ENCODE measurements at regions not wholly inside any gene's neighbourhood (a gene's known extent, or its start where the extent isn't known, plus 50 kb on each side); places are given as distances from the start of the nearest gene placed in this dataset.

DNA sequence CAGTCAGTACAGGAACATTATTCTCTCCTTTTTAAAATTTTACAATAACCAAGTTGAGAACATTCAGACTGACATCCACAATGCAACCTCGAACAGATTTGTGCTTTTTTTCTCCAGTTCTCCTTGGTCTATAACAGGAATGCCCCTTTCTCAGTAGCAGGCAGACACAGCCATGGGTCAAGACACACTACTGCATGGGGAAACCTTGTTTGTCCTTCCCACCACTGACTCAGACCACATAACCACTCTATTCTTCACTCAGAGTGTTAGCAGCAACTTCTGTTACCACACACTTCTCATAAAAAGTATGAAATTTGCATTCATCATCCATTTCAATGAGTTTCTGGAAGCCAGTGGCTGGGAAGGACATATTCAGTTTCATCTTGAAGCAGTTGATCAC is 421.7 kb downstream of the ADRA2A start:
- DNase-seq: no peak

DNA sequence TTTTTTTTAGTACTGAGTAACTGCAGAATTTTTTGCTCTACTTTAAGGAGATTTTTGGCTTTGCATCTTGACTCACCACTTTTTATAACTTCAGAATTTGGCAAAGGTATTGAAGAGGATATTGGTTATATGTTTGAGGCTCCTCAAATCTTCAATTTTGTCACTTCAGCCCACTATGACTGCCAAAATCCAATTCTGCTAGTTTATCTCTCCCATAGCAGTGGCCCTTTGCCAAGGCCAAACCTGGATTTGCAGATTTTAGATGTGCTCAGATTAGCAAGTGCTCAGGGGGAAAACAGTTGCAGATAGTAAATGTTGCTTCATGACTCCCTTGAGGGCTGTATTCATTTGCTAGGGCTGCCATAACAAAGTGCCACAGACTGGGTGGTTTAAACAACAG is 427.5 kb downstream of the ADRA2A start:
- DNase-seq: no peak

DNA sequence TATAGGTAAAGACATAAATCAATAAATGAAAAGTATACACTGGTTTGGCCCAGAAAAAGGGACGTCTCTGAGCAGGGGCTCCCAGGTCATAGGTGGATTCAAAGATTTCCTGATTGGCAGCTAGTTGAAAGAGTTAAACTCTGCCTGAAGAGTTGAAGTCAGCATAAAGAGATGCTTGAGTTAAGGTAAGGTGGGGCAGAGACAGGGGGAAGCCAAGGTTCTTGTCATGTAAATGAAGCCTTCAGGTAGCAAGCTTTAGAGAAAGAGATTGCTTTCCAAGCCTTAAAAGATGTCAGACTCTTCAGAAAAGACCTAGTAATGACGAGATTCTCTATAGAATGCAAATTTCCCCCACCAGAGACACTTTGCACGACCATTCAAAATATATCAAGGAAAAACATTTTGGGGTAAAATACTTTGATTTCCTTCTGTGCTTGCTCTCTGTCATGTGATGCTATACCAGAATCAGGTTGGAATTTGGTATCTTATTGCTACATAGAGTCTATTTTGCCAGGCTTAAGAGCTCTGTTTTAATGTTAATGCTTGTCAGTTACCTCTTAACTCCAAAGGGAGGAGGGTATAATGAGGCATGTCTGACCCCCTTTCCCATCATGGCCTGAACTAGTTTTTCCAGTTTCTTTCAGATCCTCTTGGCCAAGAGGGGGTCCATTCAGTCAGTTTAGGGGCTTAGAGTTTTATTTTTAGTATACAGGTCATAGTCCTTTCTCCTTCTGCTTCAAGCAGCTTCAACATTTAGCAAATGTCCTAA is 429.6 kb downstream of the ADRA2A start:
- no peak for DNase-seq

DNA sequence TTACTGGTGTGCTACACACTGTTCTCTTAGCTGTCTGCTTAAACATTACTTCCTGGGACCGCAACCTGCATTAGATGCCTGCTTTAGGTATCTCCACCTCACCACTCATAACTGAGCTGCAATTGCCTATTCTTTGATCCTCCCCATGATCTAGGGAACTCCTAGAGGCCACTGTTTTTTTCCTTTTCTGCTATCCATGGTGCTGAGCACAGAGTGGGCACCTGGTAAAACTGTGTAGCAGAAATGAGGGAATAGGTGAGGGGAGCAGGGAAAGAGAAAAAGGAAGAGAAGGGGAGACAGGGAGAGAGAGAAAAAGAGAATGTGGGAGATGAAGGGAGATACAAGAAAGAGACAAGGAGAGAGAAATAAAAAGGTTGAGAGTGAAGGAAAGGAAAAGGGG is 434.9 kb downstream of the ADRA2A start:
- DNase-seq: no peak

DNA sequence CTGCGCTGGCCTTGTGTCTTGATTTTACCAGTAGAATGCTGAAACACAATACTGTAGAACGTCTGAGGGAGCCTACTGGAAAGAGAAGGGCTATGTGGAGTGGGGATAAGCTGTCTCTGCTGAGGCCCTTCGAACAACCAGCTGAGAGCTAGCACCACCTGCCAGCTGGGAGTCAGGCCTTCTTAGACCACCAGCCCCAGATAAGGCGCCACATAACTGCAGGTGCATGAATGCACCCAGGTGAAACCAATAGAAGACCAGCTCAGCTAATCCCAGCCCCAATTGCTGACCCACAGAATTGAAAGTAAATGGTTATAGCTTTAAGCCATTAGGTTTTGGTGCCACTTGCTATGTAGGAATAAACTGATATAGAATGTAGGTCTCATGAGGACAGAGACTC is 438.4 kb downstream of the ADRA2A start:
- DNase-seq: no peak

DNA sequence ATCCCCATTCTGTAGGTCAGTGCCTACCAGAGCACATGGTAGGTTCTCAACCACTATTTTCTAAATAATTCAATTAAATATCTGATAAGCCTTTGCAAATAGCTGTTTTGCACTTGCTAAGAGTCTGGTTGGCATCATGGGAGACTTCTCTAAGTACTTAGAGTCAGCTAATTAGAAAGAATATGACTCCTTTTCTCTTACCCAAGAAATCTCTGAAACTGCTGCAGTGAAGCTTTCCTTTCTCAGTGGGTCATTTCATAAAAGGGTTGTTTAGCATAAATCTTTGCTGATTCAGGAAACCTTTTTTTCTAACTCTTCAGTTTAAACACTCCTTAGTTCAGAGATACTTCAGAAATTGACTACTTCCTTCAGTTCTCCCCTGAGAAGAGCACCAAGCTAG is 438.9 kb downstream of the ADRA2A start:
- no peak for DNase-seq

DNA sequence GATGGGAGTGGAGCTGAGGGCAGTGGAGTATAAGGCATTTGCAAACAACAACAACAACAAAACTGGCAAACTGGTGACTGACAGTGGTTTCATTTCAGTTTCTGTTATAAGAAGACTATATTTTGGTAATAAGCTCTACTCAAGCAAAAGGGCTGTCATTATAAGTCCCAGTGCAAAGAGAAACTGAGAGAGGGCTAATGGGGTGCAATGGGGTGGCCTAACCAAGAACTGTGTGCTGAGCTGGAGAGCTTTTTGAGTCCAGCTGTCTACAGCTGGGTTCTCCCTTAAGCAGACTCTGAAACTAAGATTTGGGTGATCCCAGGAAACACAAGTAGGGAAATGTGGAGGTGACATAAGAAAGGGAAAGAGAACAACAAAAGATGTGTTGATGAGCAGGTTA is 439.3 kb downstream of the ADRA2A start:
- no peak for DNase-seq

DNA sequence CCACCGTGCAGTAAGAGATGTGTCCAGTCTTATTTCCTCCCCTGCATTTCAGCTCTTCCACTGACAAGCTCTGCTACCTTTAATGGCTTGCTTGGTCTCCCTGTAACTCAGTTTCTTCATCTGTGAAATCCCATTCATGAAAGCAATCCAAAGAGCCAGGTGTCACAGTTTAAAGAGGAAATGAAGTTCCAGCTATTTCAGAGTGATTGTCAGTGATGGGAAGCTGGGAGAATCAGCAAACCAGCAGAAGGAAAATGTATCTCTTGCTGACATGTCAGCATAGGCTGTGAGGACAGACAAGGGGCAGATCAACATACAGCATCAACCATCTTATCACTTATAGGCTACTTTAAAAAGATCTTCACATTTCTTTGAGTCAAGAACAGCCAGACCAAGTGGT is 445.3 kb downstream of the ADRA2A start:
- no peak for DNase-seq

DNA sequence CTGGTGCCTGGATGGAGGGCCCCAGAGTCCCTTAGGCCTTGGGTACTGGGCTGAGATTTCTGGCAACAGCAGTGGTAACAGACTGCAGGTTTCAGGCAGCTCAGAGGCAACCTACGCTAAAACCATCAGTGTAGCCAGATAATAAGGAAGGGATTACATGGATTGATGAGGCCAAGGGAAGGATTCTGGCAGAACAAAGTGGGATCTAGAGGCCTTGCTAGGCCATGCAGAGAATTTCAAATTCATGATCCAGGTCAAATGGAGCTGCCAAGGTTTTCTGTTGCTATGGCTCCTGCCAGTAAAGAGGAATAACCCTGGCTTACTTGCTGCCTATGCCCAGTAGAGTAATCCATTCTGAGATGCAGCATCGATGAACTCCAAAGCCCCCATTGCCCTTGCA is 445.7 kb downstream of the ADRA2A start:
- no peak for DNase-seq

DNA sequence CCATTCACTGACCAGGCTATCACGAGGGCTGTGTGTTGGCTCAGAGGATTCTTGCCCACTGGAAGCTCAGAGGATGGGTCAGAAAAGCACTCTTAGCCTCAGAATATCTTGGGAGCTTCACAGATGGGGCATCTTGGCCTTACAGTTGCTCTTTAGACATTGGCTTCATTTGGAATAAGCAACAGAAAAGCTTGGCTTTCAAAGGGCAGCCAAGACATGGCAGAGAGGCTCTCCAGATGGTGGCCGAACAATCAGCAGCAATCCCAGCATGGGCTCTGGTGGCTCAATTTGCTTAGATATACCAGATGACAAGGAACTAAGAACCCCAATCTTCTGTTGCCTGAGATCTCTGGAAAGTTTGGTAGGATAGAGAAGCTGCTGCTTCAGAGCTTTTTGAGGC is 446.2 kb downstream of the ADRA2A start:
- DNase-seq: no peak

DNA sequence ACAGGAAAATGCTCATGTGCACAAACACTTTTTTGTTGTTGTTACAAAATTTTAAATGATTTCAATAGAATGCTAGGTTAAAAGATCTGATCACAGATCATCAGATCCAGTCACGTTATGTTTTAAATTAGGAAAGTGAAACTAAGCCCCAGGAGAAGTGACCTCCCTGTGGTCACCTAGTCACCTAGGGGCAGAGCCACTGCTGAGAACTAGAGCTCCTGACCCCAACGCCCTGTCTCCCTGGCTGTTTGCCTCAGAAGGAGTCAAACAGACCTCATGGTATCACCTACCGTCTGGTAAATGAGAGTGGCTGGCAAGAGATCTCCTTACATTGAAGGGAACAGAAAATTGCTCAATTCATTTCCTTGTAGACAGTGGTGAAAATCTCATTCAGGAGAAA is 447.3 kb downstream of the ADRA2A start:
- DNase-seq: no peak

DNA sequence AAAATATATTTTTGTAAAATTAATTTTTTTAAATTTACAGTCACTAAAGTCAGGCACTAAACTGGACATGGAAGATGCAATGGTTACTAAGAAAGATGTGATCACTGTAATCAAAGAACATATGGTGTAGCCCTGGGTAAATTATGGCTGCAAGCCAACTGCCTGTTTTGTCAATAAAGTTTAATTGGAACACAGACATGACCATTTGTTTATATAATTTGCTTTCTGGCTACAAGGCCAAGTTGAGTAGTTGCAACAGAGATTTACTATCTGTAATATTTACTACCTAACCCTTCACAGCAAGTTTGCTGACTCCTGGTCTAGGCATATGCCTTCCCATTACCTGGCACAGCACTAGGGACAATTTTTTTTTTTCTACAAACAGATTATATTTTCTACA is 448.9 kb downstream of the ADRA2A start:
- no peak for DNase-seq

DNA sequence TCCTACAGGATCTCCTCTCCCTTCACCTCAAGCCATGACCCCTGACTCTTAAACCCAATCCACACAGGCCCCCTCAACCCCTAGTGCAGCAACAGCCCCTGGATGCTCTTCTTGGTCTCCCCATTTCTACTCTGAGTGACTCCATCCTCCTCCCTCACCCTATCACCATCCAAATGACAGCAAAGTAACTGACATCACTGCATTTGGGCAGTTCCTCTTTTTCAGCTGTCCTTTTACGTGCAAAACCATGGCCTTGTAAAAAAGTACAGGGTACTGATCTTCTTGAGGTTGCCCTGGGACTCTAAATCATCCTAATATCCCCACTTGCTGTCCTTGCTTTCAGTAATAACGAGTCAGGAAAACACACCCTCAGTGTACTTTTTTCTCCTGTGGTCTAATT is 454.9 kb downstream of the ADRA2A start:
- DNase-seq: no peak

DNA sequence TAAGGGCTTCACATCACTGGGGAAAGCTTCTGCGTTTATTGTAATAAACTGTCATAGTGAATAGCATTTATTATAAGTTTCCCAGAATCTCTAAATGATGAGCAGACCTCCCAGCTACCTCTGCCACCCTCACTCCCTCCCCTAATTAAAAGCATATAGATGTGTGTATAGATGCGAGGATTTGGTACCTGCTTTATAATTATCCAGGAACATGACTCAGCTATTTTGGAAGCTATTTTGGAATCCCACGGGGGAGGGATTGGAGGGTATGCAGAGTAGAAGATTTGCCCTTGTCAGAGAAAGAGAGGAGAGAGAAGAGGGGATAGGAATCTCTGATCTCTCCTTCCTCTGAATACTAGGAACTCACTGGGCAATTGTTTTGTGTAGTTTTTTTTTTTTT is 455.3 kb downstream of the ADRA2A start:
- DNase-seq: no peak

DNA sequence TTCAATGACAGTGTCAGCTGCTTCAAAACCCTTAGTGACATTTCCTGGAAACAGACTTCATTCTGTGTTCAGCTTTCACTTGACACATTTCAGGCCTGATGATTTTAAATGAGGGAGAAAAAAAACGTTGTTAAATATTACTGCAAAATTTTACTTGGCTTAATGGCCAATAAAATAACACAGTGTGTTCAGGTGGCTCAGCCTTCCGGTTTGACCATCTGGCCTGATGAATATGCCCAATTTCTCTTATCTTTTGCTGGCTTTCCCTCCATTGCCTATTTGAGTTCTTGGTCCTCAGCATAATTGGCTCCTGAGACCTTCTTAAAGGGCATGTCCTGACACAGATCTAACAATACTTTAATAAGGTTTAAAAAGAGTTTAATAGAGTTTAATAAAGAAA is 462.4 kb downstream of the ADRA2A start:
- DNase-seq: no peak

DNA sequence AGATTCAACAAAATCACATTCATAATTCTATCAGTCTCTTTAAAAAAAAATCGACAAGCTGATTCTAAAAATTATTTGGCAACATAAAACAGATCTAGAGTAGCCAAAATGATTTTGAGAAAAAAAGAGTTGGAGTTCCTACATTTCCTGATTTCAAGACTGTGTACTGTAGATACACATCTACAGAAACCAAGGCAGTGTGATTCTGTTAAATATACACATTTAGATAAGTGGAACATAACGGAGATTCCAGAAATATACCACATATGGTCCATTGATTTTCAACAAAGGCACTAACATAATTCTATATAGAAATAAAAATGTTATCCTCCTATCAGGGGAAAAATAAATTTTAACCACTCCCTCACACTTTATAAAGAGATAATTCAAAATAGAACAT is 467.0 kb downstream of the ADRA2A start:
- DNase-seq: no peak

DNA sequence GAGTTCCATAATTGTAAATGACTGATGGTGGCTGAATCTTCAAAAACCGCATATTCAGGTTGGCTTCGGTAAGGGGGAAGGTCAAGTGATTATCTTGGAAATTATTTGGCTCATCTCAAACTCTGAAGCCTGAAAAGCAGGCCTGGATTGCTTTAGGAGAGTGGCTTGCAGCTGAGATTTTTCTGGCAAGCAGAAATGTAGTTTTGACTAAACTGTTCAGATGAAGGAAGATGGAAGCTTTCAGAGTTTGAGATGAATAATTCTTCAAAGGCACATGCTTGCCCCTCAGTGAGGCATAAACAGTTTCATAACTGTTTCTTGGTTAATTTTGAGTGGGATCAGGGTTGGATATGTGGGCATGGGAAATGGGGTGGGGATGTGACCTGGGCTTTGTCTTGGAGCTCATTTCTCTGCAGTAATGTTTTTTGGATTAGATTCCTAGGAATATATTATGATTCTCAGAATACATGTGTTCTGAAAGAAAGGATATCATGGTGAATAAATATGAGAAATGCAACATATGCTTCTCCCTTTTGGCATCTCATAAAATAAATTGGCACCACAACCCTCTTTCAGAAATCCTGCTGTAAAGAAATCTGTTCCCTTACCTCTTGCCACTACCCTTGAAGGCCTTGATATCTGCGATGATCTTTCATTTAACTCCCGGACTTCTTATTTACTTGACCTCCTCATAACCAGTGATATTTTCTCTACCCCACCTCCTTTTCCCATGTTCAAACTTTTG is 469.2 kb downstream of the ADRA2A start:
- DNase-seq: no peak

DNA sequence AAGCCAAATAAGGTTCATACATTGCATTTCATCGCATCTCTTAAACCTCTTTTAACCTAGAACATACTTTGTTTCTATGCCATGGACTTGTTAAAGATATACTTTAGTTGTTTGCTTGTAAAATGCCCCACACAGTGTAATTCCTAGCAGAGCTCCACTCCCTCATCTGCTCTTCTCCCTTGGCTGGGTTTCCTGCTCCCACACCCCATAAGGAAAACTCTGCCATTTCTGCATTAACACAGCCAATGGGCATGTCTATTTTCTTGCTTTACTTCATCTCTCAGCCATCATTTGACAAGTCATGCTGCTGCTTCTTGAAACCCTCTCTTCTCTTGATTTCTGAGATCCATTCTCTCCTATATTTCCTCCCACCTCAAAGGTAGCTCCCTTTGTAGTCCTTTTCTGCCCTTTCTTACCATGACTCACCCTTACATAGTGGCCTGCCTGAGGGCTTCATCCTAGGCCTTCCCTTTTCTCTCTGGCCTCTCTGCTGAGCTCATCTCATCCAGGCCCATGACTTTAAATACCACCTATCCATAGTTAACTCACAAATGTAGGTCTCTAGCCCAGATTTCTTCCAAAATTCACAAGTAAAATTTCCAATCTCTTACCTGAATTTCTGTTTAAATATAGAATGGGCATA is 471.4 kb downstream of the ADRA2A start:
- DNase-seq: no peak

DNA sequence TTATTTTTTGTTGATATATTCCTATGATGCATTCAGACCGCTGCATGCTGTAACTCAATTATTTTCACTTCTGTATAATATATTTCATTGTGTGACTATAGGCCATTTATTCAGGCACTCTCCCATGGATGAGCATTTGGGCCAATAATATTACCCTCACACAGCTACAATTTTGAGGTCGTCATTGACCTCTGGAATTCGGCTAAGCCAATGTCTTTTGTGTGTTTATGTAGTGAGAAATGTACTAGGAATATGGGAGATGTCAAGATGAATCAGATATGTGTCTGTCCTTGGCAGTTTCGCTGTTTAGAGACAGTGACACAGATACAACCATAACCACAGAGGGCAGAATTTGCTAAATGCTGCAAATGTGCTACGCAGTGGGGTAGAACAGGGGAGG is 474.2 kb downstream of the ADRA2A start:
- no peak for DNase-seq

DNA sequence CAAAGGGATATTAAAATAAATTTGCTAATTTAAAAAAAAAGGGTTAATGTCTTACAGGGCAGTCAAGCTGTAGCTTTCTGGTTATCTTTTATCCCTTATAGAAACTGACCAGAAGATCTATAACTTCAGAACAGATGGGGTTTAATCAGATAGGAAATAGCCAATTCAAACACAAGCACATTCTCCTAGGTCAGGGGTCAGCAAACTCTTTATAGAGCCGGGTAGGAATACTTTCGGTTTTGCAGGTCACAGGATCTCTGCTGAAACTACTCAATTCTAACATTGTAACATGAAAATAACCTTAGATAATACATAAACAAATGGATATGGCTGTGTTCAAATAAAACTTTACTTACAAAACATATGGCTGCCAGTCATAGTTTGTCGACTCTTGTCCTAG is 479.8 kb downstream of the ADRA2A start:
- DNase-seq: no peak

DNA sequence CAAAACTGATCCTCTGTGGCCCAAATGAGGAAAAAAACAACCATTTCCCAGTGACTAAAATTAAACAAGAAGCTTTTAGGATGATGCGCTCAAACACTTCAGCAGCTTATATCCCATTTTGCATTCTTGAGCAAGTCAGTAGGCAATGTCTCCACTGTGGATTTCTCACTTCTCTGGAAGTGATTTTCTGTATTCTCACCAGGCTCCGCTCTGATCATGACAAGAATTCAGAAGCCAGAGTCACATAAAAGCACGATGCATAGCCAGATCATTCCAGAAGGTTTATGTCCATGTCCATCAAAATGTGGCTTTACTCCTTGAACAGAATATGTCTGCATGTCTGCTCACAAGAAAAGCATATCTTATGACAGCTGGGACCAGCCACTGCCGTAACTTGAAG is 481.4 kb downstream of the ADRA2A start:
- no peak for DNase-seq

DNA sequence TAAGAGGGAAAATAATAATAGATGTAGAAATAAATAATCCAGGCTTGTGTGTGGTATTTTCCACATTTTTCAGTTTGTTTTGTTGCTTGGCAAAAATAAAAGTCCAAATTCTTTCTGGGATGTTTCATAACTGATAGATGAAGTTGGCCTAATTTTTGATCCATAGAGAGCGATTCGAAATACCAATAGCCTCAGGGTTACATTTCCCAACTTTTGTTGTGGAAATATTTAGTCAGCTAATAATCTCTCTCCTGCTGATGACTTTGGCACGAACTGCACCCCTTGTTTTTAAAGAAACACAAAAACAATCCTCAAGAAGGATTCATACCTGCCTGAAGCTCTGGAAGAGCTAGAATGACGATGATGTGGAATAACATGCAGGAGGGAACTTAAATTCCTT is 483.2 kb downstream of the ADRA2A start:
- no peak for DNase-seq

DNA sequence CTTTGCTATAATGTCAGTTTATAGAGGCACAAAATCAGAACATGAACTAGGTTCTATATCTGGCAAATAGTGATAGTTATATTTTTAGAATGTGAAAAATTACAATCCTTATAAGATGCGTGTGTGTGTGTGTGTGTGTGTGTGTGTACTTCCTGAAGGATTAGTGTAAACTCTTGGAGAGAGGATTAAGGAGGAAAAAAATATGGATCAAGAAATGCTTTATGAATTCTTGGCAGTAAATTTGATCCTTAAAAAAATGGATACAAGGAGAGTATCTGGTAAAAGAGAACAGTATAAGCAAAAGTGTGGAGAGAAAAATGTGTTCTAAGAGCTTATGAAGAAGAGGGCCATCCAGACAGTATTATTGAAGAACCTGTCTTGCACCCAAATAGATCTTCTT is 484.3 kb downstream of the ADRA2A start:
- no peak for DNase-seq

All from nucleus accumbens (tissue), 56 donors.